ENCODE measurements at regions not wholly inside any gene's neighbourhood (a gene's known extent, or its start where the extent isn't known, plus 50 kb on each side); places are given as distances from the start of the nearest gene placed in this dataset.

DNA sequence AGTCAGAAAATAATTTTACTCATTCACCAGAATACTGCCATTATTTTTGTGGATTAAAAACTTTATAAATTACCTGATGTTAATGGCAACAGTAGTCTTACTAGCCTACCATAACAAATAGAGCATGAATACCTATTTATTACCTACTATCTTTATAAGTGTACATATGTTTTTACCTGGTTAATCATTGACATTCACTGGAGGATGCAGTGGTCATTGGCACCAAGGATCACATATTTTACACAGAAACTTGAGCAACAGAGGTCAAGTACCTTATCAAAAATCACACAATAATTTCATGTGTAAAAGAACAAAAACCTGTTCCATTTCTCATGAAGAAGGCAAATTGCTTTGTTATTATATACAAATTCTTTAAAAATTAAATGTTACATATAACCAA, 1284.9 kb upstream of the NCAM2 start:
- TF ChIP-seq EP300 (IDR thresholded peaks at IDR 0.05) (no peak), CTCF (IDR thresholded peaks at IDR 0.05) (no peak), POLR2A (IDR thresholded peaks at IDR 0.05; ENCODE audit: low read depth) (no peak)
